Glutamatergic neuron (in vitro differentiated cells): ENCODE measurements at regions not wholly inside any gene's neighbourhood (a gene's known extent, or its start where the extent isn't known, plus 50 kb on each side); places are given as distances from the start of the nearest gene placed in this dataset.

Experiments used
- DNase-seq: peaks from one replicate; pipeline ENCODE4 v3.0.0; 2022
- H3K27ac Mint-ChIP-seq: one replicate; pipeline ENCODE4 v1.8.0; 2020; ENCODE audit warnings: mild to moderate bottlenecking, mixed read lengths, inconsistent platforms; ENCODE audit not compliant: unreplicated experiment
- H3K27me3 Mint-ChIP-seq: one replicate; pipeline ENCODE4 v1.8.0; 2020; ENCODE audit warnings: mild to moderate bottlenecking, moderate library complexity, mixed read lengths, inconsistent platforms; ENCODE audit not compliant: unreplicated experiment
- H3K36me3 Mint-ChIP-seq: one replicate; pipeline ENCODE4 v1.8.0; 2020; ENCODE audit warnings: mild to moderate bottlenecking, mixed read lengths, inconsistent platforms; ENCODE audit not compliant: unreplicated experiment
- H3K4me1 Mint-ChIP-seq: one replicate; pipeline ENCODE4 v1.8.0; 2020; ENCODE audit warnings: mild to moderate bottlenecking, low read depth, mixed read lengths, inconsistent platforms; ENCODE audit not compliant: unreplicated experiment
- H3K4me3 Mint-ChIP-seq: one replicate; pipeline ENCODE4 v1.8.0; 2020; ENCODE audit warnings: mild to moderate bottlenecking, mixed read lengths, inconsistent platforms; ENCODE audit not compliant: unreplicated experiment
- H3K9me3 Mint-ChIP-seq: one replicate; pipeline ENCODE4 v1.8.0; 2020; ENCODE audit warnings: mild to moderate bottlenecking, moderate library complexity, mixed read lengths, inconsistent platforms; ENCODE audit not compliant: unreplicated experiment
- TF ChIP-seq, protein P1 (sequence below): fragments of 200-600 bp; sonication (generic); IDR thresholded peaks from one replicate; pipeline ENCODE4 v1.5.0; 2021; ENCODE audit not compliant: partially characterized antibody, unreplicated experiment

DNA sequence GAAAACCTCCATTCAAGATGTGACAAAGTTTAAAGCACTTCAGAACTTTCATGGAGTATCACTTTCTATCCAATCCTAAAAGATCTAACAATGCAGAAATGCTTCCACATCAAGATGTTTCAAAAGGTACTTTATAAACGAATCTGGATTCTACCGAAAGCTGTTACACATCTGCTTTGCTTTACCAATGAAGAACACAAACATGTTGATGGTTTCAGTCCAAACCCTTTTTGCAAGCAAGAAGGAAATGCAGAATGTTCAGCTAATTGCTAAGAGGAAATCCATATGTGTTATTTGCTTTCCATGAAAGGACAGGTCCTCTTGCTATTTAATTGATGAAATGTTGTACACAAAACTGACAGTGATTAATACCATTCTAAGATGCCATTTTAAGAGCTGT is 419.6 kb downstream of the EFNA5 start:
- TF ChIP-seq, protein P1, sequence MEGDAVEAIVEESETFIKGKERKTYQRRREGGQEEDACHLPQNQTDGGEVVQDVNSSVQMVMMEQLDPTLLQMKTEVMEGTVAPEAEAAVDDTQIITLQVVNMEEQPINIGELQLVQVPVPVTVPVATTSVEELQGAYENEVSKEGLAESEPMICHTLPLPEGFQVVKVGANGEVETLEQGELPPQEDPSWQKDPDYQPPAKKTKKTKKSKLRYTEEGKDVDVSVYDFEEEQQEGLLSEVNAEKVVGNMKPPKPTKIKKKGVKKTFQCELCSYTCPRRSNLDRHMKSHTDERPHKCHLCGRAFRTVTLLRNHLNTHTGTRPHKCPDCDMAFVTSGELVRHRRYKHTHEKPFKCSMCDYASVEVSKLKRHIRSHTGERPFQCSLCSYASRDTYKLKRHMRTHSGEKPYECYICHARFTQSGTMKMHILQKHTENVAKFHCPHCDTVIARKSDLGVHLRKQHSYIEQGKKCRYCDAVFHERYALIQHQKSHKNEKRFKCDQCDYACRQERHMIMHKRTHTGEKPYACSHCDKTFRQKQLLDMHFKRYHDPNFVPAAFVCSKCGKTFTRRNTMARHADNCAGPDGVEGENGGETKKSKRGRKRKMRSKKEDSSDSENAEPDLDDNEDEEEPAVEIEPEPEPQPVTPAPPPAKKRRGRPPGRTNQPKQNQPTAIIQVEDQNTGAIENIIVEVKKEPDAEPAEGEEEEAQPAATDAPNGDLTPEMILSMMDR, result no peak
- Mint-ChIP-seq H3K27ac (no peak overlapping the region), H3K9me3 (peaks cover 3% of the 10 kb centered on the region), H3K4me3 (no peak overlapping the region), H3K4me1 (peaks cover 25% of the 10 kb centered on the region), H3K27me3 (no peaks in the 10 kb centered on the region), H3K36me3 (no peaks in the 10 kb centered on the region)
- no peak for DNase-seq

DNA sequence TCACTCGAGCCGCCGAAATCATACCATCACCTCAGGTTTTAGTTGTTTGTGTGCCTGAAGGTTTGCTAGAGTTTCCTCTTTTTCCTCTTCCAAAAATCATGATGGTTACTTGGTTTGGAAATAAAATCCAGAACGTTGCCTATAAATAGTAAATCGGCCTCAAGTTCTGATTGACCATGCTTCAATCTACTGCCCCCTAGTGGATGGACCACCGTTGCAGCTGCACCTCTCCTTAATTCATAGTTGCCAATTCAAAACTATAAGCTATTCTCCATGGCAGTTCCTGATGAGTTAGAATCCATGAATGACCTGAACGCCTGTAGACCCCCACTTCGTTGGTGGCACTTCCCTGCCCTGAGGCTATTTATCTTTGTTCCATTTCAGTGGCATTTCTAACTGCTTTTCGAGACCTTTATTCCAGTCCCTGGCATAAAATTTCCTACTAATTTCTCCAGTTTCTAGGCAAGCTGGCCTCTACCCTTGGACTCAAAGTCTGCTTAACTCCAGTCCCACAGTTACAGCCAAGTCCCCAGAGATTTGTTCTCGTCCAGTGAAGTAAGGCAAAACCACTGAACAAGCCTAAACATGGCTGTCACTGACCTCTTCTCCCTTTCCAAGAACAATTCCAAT is 422.6 kb downstream of the EFNA5 start:
- peaks cover 4% of the 10 kb centered on the region for H3K9me3 Mint-ChIP-seq
- H3K4me3 Mint-ChIP-seq, result no peak overlapping the region
- H3K36me3 Mint-ChIP-seq, result no peaks in the 10 kb centered on the region
- peak; percentile 78 for DNase-seq
- H3K4me1 Mint-ChIP-seq, result peaks cover 27% of the 10 kb centered on the region
- peak overlapping the region; percentile 56 for H3K27ac Mint-ChIP-seq
- H3K27me3 Mint-ChIP-seq, result no peaks in the 10 kb centered on the region
- TF ChIP-seq, protein P1, result peak; percentile 92

DNA sequence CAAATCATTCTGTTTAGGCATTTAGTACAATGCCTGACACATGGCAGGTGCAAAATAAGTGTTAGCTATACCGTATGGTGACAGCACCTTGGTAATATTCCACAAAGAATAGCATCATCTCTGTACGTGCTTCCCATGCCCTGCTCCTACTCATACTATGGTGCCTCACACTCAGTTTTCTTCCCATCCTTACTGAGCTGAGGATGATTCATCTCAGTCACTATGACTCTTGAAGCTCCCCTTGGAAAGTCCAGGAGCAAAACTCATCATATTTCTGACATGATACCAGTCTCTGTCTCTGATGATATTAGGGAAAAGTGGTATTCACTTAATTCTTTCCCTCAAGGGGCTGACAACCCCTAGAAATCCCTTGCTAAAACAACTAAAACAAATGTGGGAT is 423.3 kb downstream of the EFNA5 start:
- H3K36me3 Mint-ChIP-seq, result no peaks in the 10 kb centered on the region
- H3K4me1 Mint-ChIP-seq, result peaks cover 27% of the 10 kb centered on the region
- H3K27ac Mint-ChIP-seq, result no peak overlapping the region
- no peak for DNase-seq
- H3K4me3 Mint-ChIP-seq, result no peak overlapping the region
- peaks cover 4% of the 10 kb centered on the region for H3K9me3 Mint-ChIP-seq
- TF ChIP-seq, protein P1, result no peak
- H3K27me3 Mint-ChIP-seq, result no peaks in the 10 kb centered on the region

DNA sequence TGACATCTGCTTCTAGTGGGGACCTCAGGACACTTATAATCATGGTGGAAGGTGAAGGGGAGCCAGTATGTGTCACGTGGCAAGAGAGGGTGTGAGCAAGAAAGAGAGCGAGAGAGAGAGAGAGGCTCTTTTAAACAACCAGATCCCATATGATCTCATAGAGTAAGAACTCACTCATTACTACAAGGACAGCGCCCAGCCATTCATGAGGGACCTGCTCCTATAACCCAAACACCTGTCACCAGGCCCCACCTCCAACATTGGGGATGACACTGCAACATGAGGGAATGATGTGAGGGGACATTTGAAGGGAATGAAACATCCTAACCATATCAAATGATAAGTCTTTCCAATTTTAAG is 427.5 kb downstream of the EFNA5 start:
- no peaks in the 10 kb centered on the region for H3K36me3 Mint-ChIP-seq

More for the DNA sequence above, 427.5 kb downstream of the EFNA5 start:
- no peak overlapping the region for H3K27ac Mint-ChIP-seq
- TF ChIP-seq, protein P1, result no peak
- H3K4me1 Mint-ChIP-seq, result peaks cover 8% of the 10 kb centered on the region
- H3K4me3 Mint-ChIP-seq, result no peak overlapping the region
- no peak for DNase-seq
- peaks cover 1% of the 10 kb centered on the region for H3K9me3 Mint-ChIP-seq
- no peaks in the 10 kb centered on the region for H3K27me3 Mint-ChIP-seq
